ENCODE measurements at regions not wholly inside any gene's neighbourhood (a gene's known extent, or its start where the extent isn't known, plus 50 kb on each side); places are given as distances from the start of the nearest gene placed in this dataset.

GRCh38 chr6:63395381-63395780 is 75.6 kb upstream of the LGSN start:
- TF ChIP-seq POLR2A (IDR thresholded peaks at IDR 0.05) (no peak), CTCF (IDR thresholded peaks at IDR 0.05) (no peak)
